ENCODE measurements at regions not wholly inside any gene's neighbourhood (a gene's known extent, or its start where the extent isn't known, plus 50 kb on each side); places are given as distances from the start of the nearest gene placed in this dataset.
"Not testable (repeated sequence)": the region's sequence is repeated elsewhere in the genome, so short reads cannot be mapped to it uniquely, and the experiment has no call there.

GRCh38 chr3:139095803-139096466 lies 51.2 kb upstream of the PRR23C start:
- no peak for DNase-seq

DNA sequence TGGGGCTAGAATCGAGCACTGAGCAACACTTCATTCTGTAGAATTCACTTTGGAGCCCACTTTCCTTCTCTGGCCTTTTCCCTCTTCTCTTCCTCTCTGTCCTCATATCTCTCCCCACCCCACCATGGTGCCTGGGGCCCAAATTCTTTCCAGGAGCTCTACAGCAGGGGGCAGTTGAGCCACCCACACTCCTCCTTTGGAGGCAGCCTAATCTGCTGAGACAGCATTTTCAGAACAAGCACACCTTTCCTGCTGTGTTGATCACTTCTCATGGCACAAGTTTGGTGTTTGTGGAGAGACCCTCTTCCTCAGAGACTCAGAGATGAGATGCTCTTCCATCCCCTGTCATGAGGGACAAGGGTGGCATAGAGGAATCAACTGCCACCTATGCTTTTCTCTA lies 52.0 kb upstream of the PRR23C start:
- DNase-seq = no peak

GRCh38 chr3:139098391-139098790 lies 53.7 kb upstream of the PRR23C start:
- no peak for DNase-seq

- DNase-seq = no peak
Measured at GRCh38 chr3:139099968-139100817, 55.5 kb upstream of the PRR23C start.

DNA sequence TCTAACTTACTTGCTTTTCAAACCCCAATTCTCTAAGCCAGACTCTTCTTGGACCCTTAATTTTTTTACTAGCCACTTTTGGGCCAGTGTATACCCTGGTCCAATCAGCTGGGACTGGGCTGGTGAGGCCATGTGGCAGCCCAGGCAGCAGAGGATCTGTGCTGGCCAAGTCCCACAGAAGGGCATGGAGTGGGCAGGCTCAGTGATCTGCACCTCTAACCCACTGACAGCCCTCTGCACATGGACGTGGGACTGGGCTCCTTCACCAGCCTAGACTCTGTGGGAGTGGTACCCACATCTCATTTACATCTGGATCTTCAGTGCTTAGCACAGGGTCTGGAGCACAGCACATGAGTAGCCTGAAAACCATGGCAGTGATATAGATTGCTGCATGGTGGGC lies 56.1 kb upstream of the PRR23C start:
- DNase-seq = no peak

GRCh38 chr3:139101396-139101795 lies 56.7 kb upstream of the PRR23C start:
- no peak for DNase-seq

GRCh38 chr3:139103484-139103883 lies 58.8 kb upstream of the PRR23C start:
- no peak for DNase-seq

- DNase-seq = no peak
Measured at GRCh38 chr3:139104062-139104461, 59.4 kb upstream of the PRR23C start.

DNA sequence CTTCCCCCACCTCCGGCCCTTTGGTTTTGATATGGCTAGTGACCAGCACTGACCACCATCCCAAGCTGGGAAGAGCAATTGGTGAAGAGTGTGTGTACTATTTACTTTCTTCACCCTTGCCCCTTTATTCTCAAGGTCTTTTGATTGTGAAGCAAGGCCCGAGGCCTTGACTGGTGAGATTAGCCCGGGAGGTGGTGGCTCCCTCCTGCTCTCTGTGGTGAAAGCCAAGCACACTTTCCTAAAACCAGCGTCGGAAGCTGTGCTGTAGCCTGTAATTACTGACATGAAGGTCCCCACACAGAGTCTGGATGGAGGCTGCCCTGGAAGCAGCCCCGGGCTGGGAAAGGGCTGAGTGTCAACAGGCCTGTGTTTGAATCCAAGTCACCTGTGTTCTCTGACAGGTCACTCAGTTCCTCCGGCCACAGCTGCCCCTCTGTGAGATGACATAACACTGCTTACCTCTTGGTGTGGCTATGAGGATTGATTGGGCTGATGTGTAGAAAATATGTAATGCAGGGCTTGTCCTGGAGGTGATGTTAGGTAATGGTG lies 60.5 kb upstream of the PRR23C start:
- no peak for DNase-seq

DNA sequence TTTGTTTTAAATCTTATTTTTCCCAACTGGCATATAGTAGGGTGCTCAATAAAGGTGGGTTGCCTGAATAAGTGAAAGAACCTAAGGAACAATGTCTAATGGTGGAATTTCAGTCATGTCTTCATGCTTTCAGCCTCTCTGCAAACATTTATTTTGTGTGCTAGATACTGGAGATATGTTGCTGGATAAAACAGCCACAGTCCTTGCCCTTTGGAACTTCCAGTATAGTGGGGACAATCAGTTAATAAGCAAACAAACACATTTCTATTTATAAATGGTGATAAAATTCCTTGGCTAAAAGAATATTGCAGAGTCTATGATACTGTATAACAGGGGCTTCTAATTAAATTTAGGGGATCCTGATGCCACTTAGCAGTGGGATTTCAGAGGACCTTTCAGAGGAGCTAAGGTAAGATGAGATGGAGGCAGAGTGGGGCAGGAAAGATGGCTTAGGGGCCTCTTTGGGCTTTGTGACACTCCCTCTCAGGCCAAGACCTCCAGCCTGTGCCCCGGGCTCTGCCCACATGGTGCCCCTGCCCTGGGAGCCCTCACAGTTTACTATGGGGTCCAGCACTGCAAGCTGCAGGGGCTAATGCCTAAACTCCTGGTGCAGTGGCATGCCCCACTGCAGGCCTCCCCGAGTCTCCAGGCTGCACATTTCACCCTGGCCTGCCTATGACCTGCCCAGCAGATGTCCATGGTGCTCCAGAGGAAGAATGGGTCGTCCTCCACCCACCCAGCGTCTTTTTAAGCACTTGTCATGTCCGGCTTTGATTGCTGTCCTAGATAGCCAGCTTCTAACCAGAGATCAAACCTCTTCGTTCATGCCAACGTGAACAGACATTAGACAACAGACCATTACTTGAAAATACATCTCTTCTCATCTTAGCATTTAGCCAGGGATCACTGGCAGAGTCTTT lies 61.6 kb upstream of the PRR23C start:
- DNase-seq = no peak

- DNase-seq = no peak
Measured at GRCh38 chr3:139107424-139108252, 62.9 kb upstream of the PRR23C start.

DNA sequence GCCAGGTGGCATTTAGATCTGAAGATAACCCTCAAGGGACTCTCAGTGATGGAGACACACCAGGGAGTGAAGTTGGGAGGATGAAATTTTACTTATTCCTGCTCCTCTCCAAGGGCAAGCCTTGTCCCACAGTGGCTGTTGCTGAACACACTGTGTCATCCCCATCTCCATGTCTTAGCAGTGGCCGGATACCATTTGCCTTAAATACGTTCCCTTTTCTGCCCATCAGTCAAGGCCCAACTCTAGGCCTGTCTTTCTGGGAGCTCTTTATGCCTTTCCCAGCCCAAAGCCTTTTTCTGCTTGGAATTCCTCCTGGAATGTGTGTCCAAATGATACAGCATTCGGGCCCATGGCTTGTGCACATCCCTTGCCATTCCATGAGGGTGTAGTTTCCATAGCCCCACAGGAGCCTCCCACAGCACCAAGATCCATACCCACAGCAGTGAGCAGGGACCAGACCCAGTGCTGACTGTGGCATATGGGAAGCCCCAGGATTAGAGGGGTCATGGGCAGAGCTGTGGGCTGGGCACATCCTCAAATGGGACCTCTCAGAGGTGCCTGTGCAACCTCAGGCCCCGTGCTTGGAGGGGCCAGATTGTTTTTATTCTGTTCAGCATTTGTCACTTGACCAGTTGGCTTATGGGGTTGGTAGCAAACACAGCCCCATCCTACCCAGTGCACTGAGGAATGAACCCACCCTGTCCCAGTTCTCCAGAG lies 63.7 kb upstream of the PRR23C start:
- DNase-seq = no peak

DNA sequence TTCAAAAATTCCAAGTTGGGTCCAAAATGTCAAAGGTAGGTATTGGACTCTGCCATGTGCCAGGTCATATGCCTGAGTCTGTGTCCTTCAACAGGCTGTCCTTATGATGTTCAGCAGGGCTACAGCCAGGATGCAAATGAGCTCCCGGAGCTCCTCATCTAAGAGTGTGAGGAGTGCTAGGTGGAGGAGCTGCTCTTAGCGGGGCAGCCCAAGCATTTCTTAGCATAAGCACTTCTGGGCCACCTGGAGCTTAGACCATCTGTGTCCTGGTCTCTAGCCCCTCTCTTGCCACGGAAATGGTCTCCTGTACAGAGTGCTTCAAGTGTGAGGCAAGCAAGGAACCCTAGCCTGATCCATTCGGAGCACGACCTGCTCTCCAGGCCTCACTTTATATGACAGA lies 64.6 kb upstream of the PRR23C start:
- DNase-seq = no peak

DNA sequence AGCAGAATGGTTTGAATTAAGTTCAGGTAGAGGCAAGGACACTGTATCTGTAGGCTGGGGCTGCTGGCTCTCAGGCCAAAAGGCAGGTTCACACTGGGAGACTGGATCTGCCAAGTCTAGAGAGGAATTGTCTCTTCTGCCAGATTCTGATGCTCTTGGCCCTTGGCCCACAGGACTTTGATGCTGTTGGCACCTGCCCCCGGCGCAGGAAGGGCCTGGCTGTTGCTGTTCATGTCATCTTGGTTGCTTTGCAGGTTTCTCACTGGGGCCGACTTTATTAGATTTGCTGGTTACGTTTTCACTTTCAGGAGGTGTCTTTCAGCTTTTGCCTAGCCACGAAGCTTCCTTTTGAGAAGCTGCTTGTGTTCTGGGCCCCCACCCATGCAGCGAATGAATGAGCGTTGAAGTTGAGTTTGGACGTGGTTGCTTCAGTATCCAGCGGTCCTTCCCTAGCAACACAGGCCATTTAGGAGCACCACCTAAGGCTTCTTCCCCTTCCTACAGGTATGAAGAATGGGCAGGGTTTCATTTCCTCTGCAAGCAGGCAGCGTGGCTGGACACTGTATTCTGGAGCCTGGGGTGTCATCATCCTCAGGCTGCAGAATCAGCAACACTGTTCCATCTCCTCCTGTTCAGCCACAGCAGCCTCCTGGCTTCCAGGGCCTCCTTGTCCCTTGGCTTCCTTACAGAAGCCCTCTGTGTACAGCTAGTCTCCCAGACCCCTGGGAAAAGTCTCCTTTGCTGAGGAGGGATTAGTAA lies 65.6 kb upstream of the PRR23C start:
- DNase-seq = no peak

GRCh38 chr3:139110929-139111328 lies 66.2 kb upstream of the PRR23C start:
- not testable (repeated sequence) for DNase-seq

- DNase-seq = peak; percentile 39
Measured at GRCh38 chr3:139111392-139112229, 66.9 kb upstream of the PRR23C start.

DNA sequence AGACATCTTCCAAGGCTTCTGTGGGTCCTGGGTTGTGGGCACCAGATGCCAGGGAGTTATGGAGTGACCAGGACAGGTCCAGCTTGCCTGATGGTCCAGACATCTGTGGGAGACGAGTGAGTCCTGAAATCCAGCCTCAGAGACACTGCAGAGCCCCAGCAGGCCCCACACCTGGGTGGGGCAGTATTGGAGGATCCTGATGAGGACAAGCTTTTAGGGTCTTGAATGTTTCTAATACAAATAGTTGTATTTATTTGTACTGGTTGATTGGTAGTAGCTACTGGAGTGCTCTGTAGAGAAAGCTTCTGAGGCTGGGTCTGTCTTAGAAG lies 67.5 kb upstream of the PRR23C start:
- DNase-seq = no peak

- no peak for DNase-seq
Measured at GRCh38 chr3:139113231-139113992, 68.7 kb upstream of the PRR23C start.

GRCh38 chr3:139113993-139114375 lies 69.3 kb upstream of the PRR23C start:
- no peak for DNase-seq

Data from NCI-H1436 (cell line).